ENCODE measurements at regions not wholly inside any gene's neighbourhood (a gene's known extent, or its start where the extent isn't known, plus 50 kb on each side); places are given as distances from the start of the nearest gene placed in this dataset.

- TF ChIP-seq CTCF (IDR thresholded peaks at IDR 0.05), result no peak
- TF ChIP-seq POLR2AphosphoS5 (IDR thresholded peaks at IDR 0.05; ENCODE audit: insufficient read depth in 1 of 2, low read depth in 1 of 2), result no peak
These were observed 602.9 kb upstream of the ATP2B1 start for GRCh38 chr12:90311561-90311960.

Measured in vagina (tissue), 2 donors.